ENCODE measurements at regions not wholly inside any gene's neighbourhood (a gene's known extent, or its start where the extent isn't known, plus 50 kb on each side); places are given as distances from the start of the nearest gene placed in this dataset.

DNA sequence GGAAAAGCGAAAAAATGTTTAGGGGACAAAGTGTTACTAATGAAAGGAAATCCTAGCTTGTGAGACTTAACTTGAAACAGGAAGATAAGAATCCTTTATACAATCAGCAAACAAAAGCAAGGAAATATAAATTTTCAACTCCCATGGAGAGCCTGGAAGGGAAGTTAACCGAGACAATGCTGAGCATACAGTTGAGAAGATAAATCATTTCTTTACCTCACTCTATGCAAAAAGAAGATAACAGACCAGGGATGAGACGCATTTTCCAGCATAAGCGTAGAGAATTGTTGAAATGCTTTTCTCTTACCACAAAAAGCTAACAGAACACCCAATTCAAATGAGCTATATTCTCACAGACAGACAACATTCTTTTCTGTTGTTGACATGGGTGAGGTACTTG is 309.6 kb downstream of the CWC27 start:
- TF ChIP-seq, protein P1, sequence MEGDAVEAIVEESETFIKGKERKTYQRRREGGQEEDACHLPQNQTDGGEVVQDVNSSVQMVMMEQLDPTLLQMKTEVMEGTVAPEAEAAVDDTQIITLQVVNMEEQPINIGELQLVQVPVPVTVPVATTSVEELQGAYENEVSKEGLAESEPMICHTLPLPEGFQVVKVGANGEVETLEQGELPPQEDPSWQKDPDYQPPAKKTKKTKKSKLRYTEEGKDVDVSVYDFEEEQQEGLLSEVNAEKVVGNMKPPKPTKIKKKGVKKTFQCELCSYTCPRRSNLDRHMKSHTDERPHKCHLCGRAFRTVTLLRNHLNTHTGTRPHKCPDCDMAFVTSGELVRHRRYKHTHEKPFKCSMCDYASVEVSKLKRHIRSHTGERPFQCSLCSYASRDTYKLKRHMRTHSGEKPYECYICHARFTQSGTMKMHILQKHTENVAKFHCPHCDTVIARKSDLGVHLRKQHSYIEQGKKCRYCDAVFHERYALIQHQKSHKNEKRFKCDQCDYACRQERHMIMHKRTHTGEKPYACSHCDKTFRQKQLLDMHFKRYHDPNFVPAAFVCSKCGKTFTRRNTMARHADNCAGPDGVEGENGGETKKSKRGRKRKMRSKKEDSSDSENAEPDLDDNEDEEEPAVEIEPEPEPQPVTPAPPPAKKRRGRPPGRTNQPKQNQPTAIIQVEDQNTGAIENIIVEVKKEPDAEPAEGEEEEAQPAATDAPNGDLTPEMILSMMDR (optimal IDR thresholded peaks at IDR 0.05 in 1 of 3, IDR thresholded peaks at IDR 0.05 in 1 of 3, conservative IDR thresholded peaks at IDR 0.05 in 1 of 3; ENCODE audit: extremely low read depth in 1 of 3, insufficient read depth in 2 of 3, low read length in 3 of 3): no peak
- no peak for TF ChIP-seq EZH2 (IDR thresholded peaks at IDR 0.05; ENCODE audit: low read length)

Measured in keratinocyte (primary cell).